ENCODE measurements at regions not wholly inside any gene's neighbourhood (a gene's known extent, or its start where the extent isn't known, plus 50 kb on each side); places are given as distances from the start of the nearest gene placed in this dataset.

DNA sequence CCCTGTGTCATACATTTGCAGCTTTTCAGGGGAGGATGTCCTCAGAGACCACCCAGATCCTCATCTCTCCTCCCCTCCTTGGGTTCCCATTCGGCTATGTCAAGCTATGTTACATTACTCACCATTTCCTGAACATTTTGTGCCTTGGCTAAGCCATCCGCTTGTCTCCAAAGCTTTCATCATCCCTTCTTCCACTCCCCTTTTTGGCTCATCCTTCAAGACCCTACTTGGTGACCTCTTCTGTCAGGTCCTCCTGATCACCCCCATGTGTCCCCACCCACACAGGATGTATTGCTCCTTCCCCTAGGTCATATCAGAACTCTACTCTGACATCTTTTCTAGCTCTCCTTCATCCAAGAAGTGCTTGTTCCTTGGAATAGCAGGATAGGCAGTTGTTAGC, 81.8 kb downstream of the BOD1 start:
- Histone ChIP-seq H2BK20ac (ENCODE audit: low read depth, low read length) (no peak overlapping the region), H3K4me2 (ENCODE audit: low read depth, low read length) (no peak overlapping the region), H3K4me1 (ENCODE audit: control insufficient read depth, insufficient read depth, low read length) (no peaks in the 10 kb centered on the region; the same call in 1 of the 2 replicates), H2BK120ac (ENCODE audit: low read depth, low read length) (no peak overlapping the region), H3K27me3 (ENCODE audit: control insufficient read depth, insufficient read depth, low read length) (no peaks in the 10 kb centered on the region), H3K56ac (ENCODE audit: extremely low read depth, insufficient read depth, low read length) (no peak overlapping the region), H3K79me1 (ENCODE audit: low read depth in 1 of 2, low read length in 2 of 2) (no peaks in the 10 kb centered on the region), H4K91ac (ENCODE audit: insufficient read depth, low read depth, low read length) (no peak overlapping the region), H2AFZ (replicated peaks; ENCODE audit: low read length, poor library complexity) (no peak overlapping the region), H2BK15ac (ENCODE audit: low read depth, low read length) (no peak overlapping the region), H3K36me3 (ENCODE audit: control insufficient read depth, insufficient read depth, low read length) (no peaks in the 10 kb centered on the region), H3K23ac (ENCODE audit: low read depth, low read length) (no peak overlapping the region), H3K9me1 (ENCODE audit: insufficient read depth, low read length) (peaks cover 6% of the 10 kb centered on the region), H4K5ac (ENCODE audit: low read depth, low read length) (no peak overlapping the region), H3K9me3 (ENCODE audit: control insufficient read depth, insufficient read depth, low read length) (no peaks in the 10 kb centered on the region), H2AK5ac (ENCODE audit: low read depth, low read length) (peak overlapping the region; percentile 8; the same call in 1 of the 2 replicates), H3K18ac (ENCODE audit: low read depth, low read length) (no peak overlapping the region), H4K20me1 (ENCODE audit: insufficient read depth, low read length) (no peaks in the 10 kb centered on the region), H3K27ac (ENCODE audit: insufficient read depth, low read length) (no peak overlapping the region), H2BK5ac (ENCODE audit: low read depth, low read length, poor library complexity, severe bottlenecking) (no peak overlapping the region), H3K4me3 (ENCODE audit: insufficient read depth, low read depth, low read length) (no peak overlapping the region), H3K4ac (ENCODE audit: low read depth, low read length) (0 out of 2 replicates have a peak overlapping the region, but pooled peaks have one; percentile 39), H4K8ac (ENCODE audit: low read depth in 2 of 2, low read length in 2 of 2) (no peak overlapping the region; a peak in 1 of 4 replicates), H3K14ac (replicated peaks; ENCODE audit: low read depth, low read length) (no peak overlapping the region), H2AK9ac (replicated peaks; ENCODE audit: low read depth, low read length, poor library complexity) (no peak overlapping the region), H3K9ac (ENCODE audit: low read depth, low read length) (no peak overlapping the region)
- ATAC-seq (ENCODE audit: low read depth) (no peak), DNase-seq (no peak)
- CTCF ChIA-PET: no interaction called here
- BruUV-seq (replicated peaks): no TSS peak
- intact Hi-C loops (cut with micrococcal nuclease): no loop called here
- POLR2A ChIA-PET (ENCODE audit: unreplicated experiment): no interaction called here
- dilution Hi-C loops (cut with HindIII; ENCODE audit: low sequenced_read_pairs, unreplicated experiment): no loop called here
- TF ChIP-seq, protein P1, sequence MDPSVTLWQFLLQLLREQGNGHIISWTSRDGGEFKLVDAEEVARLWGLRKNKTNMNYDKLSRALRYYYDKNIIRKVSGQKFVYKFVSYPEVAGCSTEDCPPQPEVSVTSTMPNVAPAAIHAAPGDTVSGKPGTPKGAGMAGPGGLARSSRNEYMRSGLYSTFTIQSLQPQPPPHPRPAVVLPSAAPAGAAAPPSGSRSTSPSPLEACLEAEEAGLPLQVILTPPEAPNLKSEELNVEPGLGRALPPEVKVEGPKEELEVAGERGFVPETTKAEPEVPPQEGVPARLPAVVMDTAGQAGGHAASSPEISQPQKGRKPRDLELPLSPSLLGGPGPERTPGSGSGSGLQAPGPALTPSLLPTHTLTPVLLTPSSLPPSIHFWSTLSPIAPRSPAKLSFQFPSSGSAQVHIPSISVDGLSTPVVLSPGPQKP (IDR thresholded peaks at IDR 0.05; ENCODE audit: borderline replicate concordance, low read depth, low read length): no peak
- TF ChIP-seq POLR2A (IDR thresholded peaks at IDR 0.05; ENCODE audit: low read depth, low read length) (no peak), SMC3 (IDR thresholded peaks at IDR 0.05; ENCODE audit: low read depth, low read length) (no peak), NFE2L2 (IDR thresholded peaks at IDR 0.05; ENCODE audit: low read depth, low read length) (no peak), MAZ (IDR thresholded peaks at IDR 0.05; ENCODE audit: borderline replicate concordance, low read depth, low read length) (no peak), BHLHE40 (IDR thresholded peaks at IDR 0.05; ENCODE audit: low read depth, low read length) (no peak), RFX5 (IDR thresholded peaks at IDR 0.05; ENCODE audit: low read depth, low read length) (no peak), RCOR1 (IDR thresholded peaks at IDR 0.05; ENCODE audit: insufficient replicate concordance, low read length) (no peak), FOS (IDR thresholded peaks at IDR 0.05; ENCODE audit: low read depth, low read length) (no peak), CHD1 (IDR thresholded peaks at IDR 0.05; ENCODE audit: low read depth, low read length) (no peak), CEBPB (IDR thresholded peaks at IDR 0.05; ENCODE audit: low read depth, low read length) (no peak), MAFK (IDR thresholded peaks at IDR 0.05; ENCODE audit: low read depth, low read length) (no peak), MXI1 (IDR thresholded peaks at IDR 0.05; ENCODE audit: borderline replicate concordance, low read depth, low read length) (no peak), RAD21 (IDR thresholded peaks at IDR 0.05; ENCODE audit: low read length) (no peak)
- TF ChIP-seq, protein P2, sequence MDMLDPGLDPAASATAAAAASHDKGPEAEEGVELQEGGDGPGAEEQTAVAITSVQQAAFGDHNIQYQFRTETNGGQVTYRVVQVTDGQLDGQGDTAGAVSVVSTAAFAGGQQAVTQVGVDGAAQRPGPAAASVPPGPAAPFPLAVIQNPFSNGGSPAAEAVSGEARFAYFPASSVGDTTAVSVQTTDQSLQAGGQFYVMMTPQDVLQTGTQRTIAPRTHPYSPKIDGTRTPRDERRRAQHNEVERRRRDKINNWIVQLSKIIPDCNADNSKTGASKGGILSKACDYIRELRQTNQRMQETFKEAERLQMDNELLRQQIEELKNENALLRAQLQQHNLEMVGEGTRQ (IDR thresholded peaks at IDR 0.05; ENCODE audit: low read depth, low read length): no peak
- TF ChIP-seq, protein P3, sequence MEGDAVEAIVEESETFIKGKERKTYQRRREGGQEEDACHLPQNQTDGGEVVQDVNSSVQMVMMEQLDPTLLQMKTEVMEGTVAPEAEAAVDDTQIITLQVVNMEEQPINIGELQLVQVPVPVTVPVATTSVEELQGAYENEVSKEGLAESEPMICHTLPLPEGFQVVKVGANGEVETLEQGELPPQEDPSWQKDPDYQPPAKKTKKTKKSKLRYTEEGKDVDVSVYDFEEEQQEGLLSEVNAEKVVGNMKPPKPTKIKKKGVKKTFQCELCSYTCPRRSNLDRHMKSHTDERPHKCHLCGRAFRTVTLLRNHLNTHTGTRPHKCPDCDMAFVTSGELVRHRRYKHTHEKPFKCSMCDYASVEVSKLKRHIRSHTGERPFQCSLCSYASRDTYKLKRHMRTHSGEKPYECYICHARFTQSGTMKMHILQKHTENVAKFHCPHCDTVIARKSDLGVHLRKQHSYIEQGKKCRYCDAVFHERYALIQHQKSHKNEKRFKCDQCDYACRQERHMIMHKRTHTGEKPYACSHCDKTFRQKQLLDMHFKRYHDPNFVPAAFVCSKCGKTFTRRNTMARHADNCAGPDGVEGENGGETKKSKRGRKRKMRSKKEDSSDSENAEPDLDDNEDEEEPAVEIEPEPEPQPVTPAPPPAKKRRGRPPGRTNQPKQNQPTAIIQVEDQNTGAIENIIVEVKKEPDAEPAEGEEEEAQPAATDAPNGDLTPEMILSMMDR (conservative IDR thresholded peaks at IDR 0.05; ENCODE audit: low read depth, low read length): no peak
- in situ Hi-C loops (cut with MboI; ENCODE audit: low sequenced_read_pairs): no loop called here
- 67% methylated on average over 2 of the region's 2 CpGs; no CpG with 5 or more reads in 1 of the 2 experiments for WGBS, 2 experiments (ENCODE audit: extremely low coverage in 2 of 2, insufficient read length in 1 of 2)
